Hepatocyte (in vitro differentiated cells): ENCODE measurements at regions not wholly inside any gene's neighbourhood (a gene's known extent, or its start where the extent isn't known, plus 50 kb on each side); places are given as distances from the start of the nearest gene placed in this dataset.

Experiments used
- CTCF ChIP-seq: fragments of 200-600 bp; sonication (generic); IDR thresholded peaks from 2 replicates; pipeline ENCODE4 v1.5.1; 2016; ENCODE audit warnings: antibody characterized with exemption, mild to moderate bottlenecking; ENCODE audit not compliant: poor library complexity
- EZH2 ChIP-seq: fragments of 200-600 bp; sonication (generic); IDR thresholded peaks from 2 replicates; pipeline ENCODE4 v1.6.1; 2016; ENCODE audit warnings: antibody characterized with exemption, mild to moderate bottlenecking, borderline replicate concordance
- EZH2phosphoT487 ChIP-seq: fragments of 200-600 bp; sonication (generic); IDR thresholded peaks from one replicate; pipeline ENCODE4 v1.6.1; 2018; ENCODE audit warnings: antibody characterized with exemption, mild to moderate bottlenecking, low read depth, moderate library complexity; ENCODE audit not compliant: unreplicated experiment, severe bottlenecking

GRCh38 chr10:29185050-29185449 lies 103.8 kb upstream of the LYZL1 start:
- no peak for TF ChIP-seq CTCF
- TF ChIP-seq EZH2 = no peak
- TF ChIP-seq EZH2phosphoT487 = no peak
